ENCODE measurements at regions not wholly inside any gene's neighbourhood (a gene's known extent, or its start where the extent isn't known, plus 50 kb on each side); places are given as distances from the start of the nearest gene placed in this dataset.

- TF ChIP-seq, protein P1, sequence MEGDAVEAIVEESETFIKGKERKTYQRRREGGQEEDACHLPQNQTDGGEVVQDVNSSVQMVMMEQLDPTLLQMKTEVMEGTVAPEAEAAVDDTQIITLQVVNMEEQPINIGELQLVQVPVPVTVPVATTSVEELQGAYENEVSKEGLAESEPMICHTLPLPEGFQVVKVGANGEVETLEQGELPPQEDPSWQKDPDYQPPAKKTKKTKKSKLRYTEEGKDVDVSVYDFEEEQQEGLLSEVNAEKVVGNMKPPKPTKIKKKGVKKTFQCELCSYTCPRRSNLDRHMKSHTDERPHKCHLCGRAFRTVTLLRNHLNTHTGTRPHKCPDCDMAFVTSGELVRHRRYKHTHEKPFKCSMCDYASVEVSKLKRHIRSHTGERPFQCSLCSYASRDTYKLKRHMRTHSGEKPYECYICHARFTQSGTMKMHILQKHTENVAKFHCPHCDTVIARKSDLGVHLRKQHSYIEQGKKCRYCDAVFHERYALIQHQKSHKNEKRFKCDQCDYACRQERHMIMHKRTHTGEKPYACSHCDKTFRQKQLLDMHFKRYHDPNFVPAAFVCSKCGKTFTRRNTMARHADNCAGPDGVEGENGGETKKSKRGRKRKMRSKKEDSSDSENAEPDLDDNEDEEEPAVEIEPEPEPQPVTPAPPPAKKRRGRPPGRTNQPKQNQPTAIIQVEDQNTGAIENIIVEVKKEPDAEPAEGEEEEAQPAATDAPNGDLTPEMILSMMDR (IDR thresholded peaks at IDR 0.05): no peak
- TF ChIP-seq POLR2A (IDR thresholded peaks at IDR 0.05): no peak
Measured at GRCh38 chr3:41000471-41000870, 198.8 kb upstream of the CTNNB1 start.

All from testis (tissue), 2 donors.